ENCODE measurements at regions not wholly inside any gene's neighbourhood (a gene's known extent, or its start where the extent isn't known, plus 50 kb on each side); places are given as distances from the start of the nearest gene placed in this dataset.
"Not testable (repeated sequence)": the region's sequence is repeated elsewhere in the genome, so short reads cannot be mapped to it uniquely, and the experiment has no call there.

DNA sequence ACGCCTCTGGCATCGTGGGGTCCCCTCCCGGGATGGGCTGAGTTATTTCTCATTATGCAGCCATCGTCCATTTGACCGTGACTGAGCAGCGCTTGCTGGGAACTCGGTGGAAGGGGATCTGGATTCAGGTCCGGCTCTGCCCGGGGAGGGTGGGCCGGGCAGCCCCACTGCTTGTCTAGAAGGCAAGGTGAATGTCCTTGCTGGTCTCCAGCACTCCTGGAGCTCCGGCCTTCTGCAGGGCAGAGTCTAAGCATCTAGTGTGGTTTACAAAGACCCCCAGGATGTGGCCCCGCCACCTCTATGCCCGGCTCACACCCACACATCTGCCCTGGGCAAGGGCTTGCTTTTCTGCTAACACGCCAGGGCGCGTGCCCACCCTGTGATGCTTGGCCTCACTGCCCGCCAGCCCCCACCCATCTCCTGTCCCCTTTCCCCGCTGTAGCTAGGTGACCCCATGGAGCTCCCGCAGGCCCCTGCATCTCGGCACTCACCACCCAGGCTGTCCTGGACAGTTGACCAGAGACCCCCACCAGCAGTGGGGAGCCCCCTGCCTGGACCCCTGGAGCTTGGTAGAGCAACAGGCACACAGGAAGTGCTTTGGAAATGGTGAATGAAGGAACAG lies 151.0 kb upstream of the CHST15 start:
- no peaks in the 10 kb centered on the region for H3K9me3 Mint-ChIP-seq (ENCODE audit: low read depth, unreplicated experiment)
- no TSS peak for BruUV-seq (replicated peaks)
- no peak for DNase-seq
- H3K4me1 Mint-ChIP-seq (ENCODE audit: low read depth, unreplicated experiment): no peaks in the 10 kb centered on the region
- TF ChIP-seq, protein P1, sequence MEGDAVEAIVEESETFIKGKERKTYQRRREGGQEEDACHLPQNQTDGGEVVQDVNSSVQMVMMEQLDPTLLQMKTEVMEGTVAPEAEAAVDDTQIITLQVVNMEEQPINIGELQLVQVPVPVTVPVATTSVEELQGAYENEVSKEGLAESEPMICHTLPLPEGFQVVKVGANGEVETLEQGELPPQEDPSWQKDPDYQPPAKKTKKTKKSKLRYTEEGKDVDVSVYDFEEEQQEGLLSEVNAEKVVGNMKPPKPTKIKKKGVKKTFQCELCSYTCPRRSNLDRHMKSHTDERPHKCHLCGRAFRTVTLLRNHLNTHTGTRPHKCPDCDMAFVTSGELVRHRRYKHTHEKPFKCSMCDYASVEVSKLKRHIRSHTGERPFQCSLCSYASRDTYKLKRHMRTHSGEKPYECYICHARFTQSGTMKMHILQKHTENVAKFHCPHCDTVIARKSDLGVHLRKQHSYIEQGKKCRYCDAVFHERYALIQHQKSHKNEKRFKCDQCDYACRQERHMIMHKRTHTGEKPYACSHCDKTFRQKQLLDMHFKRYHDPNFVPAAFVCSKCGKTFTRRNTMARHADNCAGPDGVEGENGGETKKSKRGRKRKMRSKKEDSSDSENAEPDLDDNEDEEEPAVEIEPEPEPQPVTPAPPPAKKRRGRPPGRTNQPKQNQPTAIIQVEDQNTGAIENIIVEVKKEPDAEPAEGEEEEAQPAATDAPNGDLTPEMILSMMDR (IDR thresholded peaks at IDR 0.05; ENCODE audit: unreplicated experiment): no peak
- H3K27ac Mint-ChIP-seq (ENCODE audit: unreplicated experiment): no peak overlapping the region
- CTCF ChIA-PET: no interaction called here
- H3K4me3 Mint-ChIP-seq (ENCODE audit: low read depth, unreplicated experiment): no peak overlapping the region
- peaks cover 18% of the 10 kb centered on the region for H3K27me3 Mint-ChIP-seq (ENCODE audit: unreplicated experiment)
- H3K36me3 Mint-ChIP-seq (ENCODE audit: insufficient read depth, unreplicated experiment): no peaks in the 10 kb centered on the region
- intact Hi-C loops (cut with micrococcal nuclease; ENCODE audit: unreplicated experiment): no loop called here

DNA sequence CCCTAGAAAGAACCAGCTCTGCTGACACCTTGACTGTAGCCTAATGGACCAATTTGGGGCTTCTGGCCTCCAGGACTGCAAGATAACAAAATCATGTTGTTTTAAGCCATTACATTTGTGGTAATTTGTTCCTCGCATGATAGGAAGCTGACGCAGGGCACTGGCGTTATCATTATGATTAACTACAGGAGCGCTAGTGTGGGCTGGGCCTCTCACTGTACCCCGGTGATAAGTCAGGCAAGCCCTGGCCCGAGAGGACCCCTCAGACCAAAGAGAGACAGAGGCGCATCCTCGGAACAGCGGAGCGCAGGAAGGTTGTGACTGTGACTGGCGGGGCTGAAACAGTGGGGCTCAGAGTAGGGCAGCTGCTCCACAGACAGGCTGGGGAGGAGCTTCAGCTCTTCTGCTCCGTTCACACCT lies 150.3 kb upstream of the CHST15 start:
- no peak for DNase-seq
- TF ChIP-seq, protein P1 (IDR thresholded peaks at IDR 0.05; ENCODE audit: unreplicated experiment): no peak
- no peaks in the 10 kb centered on the region for H3K9me3 Mint-ChIP-seq (ENCODE audit: low read depth, unreplicated experiment)
- no peaks in the 10 kb centered on the region for H3K36me3 Mint-ChIP-seq (ENCODE audit: insufficient read depth, unreplicated experiment)
- H3K4me3 Mint-ChIP-seq (ENCODE audit: low read depth, unreplicated experiment): no peak overlapping the region
- intact Hi-C loops (cut with micrococcal nuclease; ENCODE audit: unreplicated experiment): no loop called here
- no peaks in the 10 kb centered on the region for H3K4me1 Mint-ChIP-seq (ENCODE audit: low read depth, unreplicated experiment)
- no TSS peak for BruUV-seq (replicated peaks)
- H3K27ac Mint-ChIP-seq (ENCODE audit: unreplicated experiment): no peak overlapping the region
- CTCF ChIA-PET: no interaction called here
- H3K27me3 Mint-ChIP-seq (ENCODE audit: unreplicated experiment): peaks cover 20% of the 10 kb centered on the region

DNA sequence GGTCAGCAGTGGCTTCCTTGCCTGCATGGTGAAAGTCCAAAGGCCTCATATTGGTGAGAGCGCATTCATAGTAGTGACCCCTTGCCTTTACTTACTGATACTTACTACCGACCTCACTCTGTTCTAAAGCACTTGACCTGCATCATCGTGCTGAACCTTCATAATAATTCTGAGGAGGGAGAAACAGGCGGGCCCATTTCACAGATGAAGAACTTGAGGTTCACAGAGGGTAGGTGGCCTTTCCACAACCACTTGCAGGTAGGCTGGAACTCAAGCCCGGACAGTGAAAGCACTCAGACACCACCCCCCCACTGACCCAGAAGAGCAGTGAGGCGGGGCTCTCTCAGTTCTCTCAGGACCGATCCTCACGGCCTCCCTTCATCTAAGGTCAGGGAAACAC lies 149.4 kb upstream of the CHST15 start:
- TF ChIP-seq, protein P1 (IDR thresholded peaks at IDR 0.05; ENCODE audit: unreplicated experiment): no peak
- BruUV-seq (replicated peaks): no TSS peak
- CTCF ChIA-PET: no interaction called here
- no peak for DNase-seq
- Mint-ChIP-seq H3K9me3 (ENCODE audit: low read depth, unreplicated experiment) (no peaks in the 10 kb centered on the region), H3K27me3 (ENCODE audit: unreplicated experiment) (peaks cover 20% of the 10 kb centered on the region), H3K4me1 (ENCODE audit: low read depth, unreplicated experiment) (no peaks in the 10 kb centered on the region), H3K27ac (ENCODE audit: unreplicated experiment) (no peak overlapping the region), H3K4me3 (ENCODE audit: low read depth, unreplicated experiment) (no peak overlapping the region), H3K36me3 (ENCODE audit: insufficient read depth, unreplicated experiment) (no peaks in the 10 kb centered on the region)
- intact Hi-C loops (cut with micrococcal nuclease; ENCODE audit: unreplicated experiment): no loop called here

DNA sequence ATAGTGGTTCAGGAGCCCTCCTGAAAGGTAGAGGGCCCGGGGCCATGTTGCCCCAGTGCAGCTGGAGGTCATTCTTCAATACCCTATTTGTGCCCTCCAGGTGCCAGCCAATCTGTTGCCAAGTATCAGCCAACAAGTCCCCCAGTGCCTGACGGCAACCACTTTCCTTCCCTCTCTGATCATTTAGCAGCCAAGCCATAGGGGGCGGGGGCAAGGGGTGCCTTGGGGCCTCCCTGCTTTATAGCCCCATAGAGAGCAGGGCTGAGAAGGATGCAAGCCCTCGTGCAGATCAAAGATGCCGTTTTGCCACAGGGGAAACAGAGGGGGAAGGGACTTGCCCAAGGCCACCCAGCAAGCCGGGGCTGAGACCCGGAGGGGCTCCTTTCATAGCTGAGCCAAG lies 149.0 kb upstream of the CHST15 start:
- Mint-ChIP-seq H3K27me3 (ENCODE audit: unreplicated experiment) (peaks cover 20% of the 10 kb centered on the region), H3K9me3 (ENCODE audit: low read depth, unreplicated experiment) (no peaks in the 10 kb centered on the region), H3K4me3 (ENCODE audit: low read depth, unreplicated experiment) (no peak overlapping the region), H3K36me3 (ENCODE audit: insufficient read depth, unreplicated experiment) (no peaks in the 10 kb centered on the region), H3K27ac (ENCODE audit: unreplicated experiment) (no peak overlapping the region), H3K4me1 (ENCODE audit: low read depth, unreplicated experiment) (no peaks in the 10 kb centered on the region)
- CTCF ChIA-PET: no interaction called here
- DNase-seq: no peak
- BruUV-seq (replicated peaks): no TSS peak
- TF ChIP-seq, protein P1 (IDR thresholded peaks at IDR 0.05; ENCODE audit: unreplicated experiment): no peak
- intact Hi-C loops (cut with micrococcal nuclease; ENCODE audit: unreplicated experiment): no loop called here

DNA sequence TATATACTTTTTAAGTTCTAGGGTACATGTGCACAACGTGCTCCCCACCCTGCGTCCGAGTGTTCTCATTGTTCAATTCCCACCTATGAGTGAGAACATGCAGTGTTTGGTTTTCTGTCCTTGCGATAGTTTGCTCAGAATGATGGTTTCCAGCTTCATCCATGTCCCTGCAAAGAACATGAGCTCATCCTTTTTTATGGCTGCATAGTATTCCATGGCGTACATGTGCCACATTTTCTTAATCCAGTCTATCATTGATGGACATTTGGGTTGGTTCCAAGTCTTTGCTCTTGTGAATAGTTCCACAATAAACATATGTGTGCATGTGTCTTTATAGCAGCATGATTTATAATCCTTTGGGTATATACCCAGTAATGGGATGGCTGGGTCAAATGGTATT lies 148.1 kb upstream of the CHST15 start:
- intact Hi-C loops (cut with micrococcal nuclease; ENCODE audit: unreplicated experiment); CTCF ChIA-PET; H3K27ac Mint-ChIP-seq (ENCODE audit: unreplicated experiment); H3K9me3 Mint-ChIP-seq (ENCODE audit: low read depth, unreplicated experiment); BruUV-seq (replicated peaks); DNase-seq; H3K4me1 Mint-ChIP-seq (ENCODE audit: low read depth, unreplicated experiment); H3K36me3 Mint-ChIP-seq (ENCODE audit: insufficient read depth, unreplicated experiment); H3K4me3 Mint-ChIP-seq (ENCODE audit: low read depth, unreplicated experiment): not testable (repeated sequence)
- H3K27me3 Mint-ChIP-seq (ENCODE audit: unreplicated experiment): peaks cover 20% of the 10 kb centered on the region

All from Calu3 (cell line).